HCT116 (cell line): ENCODE measurements at regions not wholly inside any gene's neighbourhood (a gene's known extent, or its start where the extent isn't known, plus 50 kb on each side); places are given as distances from the start of the nearest gene placed in this dataset.

Source experiments
- ATAC-seq: fragments of 200-7000 bp; cut with Tn5 transposase; 2 replicates; pipeline ENCODE4 v1.9.1; 2020; ENCODE audit warnings: mild to moderate bottlenecking, moderate library complexity
- BruUV-seq: library from RNA; stranded (reverse); fragments of 400-500 nt; replicated peaks from 2 replicates; lab custom pipeline; 2021; lab: Mats Ljungman, UMichigan
- CTCF ChIA-PET: fragments of 300-600 bp; sonication (Branson Sonifier 250); formaldehyde crosslinking; loops from one replicate; lab custom pipeline; 2021; ENCODE audit warnings: antibody characterized with exemption; lab: Charles Lee
- POLR2A ChIA-PET: fragments of 300-600, 350-600 bp; sonication (Branson Sonifier 250); formaldehyde crosslinking; loops from one replicate; lab custom pipeline; 2021; ENCODE audit warnings: antibody characterized with exemption; lab: Charles Lee
- RAD21 ChIA-PET, 2 experiments: fragments of 300-600 bp; sonication (Branson Sonifier 250); formaldehyde crosslinking; loops; one replicate each; lab custom pipeline; 2023; ENCODE audit warnings: low total read pairs in 2 of 2; ENCODE audit not compliant: uncharacterized antibody in 2 of 2, unreplicated experiment in 2 of 2, low non-redundant PET in 1 of 2; lab: Charles Lee
- DNase-seq: peaks from one replicate; pipeline ENCODE4 v3.0.0-alpha.2; 2010; ENCODE audit warnings: low read depth, low spot score
- H2AFZ ChIP-seq: fragments of 200-600 bp; shearing (Covaris generic), sonication (generic); 2 replicates; pipeline ENCODE4 v1.6.1; 2017; ENCODE audit warnings: low read depth, mixed run types, mixed read lengths, antibody characterized with exemption, low read length; ENCODE audit not compliant: poor library complexity, severe bottlenecking
- H3K27ac ChIP-seq: 2 replicates; pipeline ENCODE4 v1.5.1; 2012; ENCODE audit warnings: low read depth, low read length
- H3K27me3 ChIP-seq: fragments of 200-600 bp; sonication (generic); 2 replicates; pipeline ENCODE4 v1.6.1; 2016; ENCODE audit warnings: mixed run types, low read length, mixed read lengths; ENCODE audit not compliant: insufficient read depth
- H3K36me3 ChIP-seq, 2 experiments: fragments of 200-500 bp in 1 of 2; fragments of 200-600 bp in 1 of 2; sonication (Bioruptor generic) in 1 of 2; sonication (generic) in 1 of 2; 2 replicates each; pipeline versions ENCODE4 v1.5.1 to v1.6.1; 2014 to 2016; ENCODE audit warnings: low read length in 2 of 2, inconsistent platforms in 1 of 2, mixed read lengths in 1 of 2, mixed run types in 1 of 2; ENCODE audit not compliant: insufficient read depth in 2 of 2, control insufficient read depth in 1 of 2
- H3K4me1 ChIP-seq, 2 experiments: fragments of 200-600 bp in 1 of 2; sonication (generic) in 1 of 2; 2 replicates each; pipeline versions ENCODE4 v1.5.1 to v1.6.1; 2012 to 2017; ENCODE audit warnings: low read length in 2 of 2, inconsistent platforms in 1 of 2, mild to moderate bottlenecking in 1 of 2, mixed read lengths in 1 of 2, mixed run types in 1 of 2, moderate library complexity in 1 of 2; ENCODE audit not compliant: insufficient read depth in 2 of 2, control insufficient read depth in 1 of 2
- H3K4me2 ChIP-seq: fragments of 200-600 bp; sonication (generic); 2 replicates; pipeline ENCODE4 v1.6.1; 2017; ENCODE audit warnings: mixed run types, low read length, mixed read lengths
- H3K4me3 ChIP-seq, 2 experiments: fragments of 200-600 bp in 1 of 2; sonication (generic) in 1 of 2; replicated peaks in 1 of 2; 2 replicates each; pipeline ENCODE4 v1.5.1; 2011 to 2016; ENCODE audit warnings: low read length in 2 of 2, control low read depth in 1 of 2, low read depth in 1 of 2, mild to moderate bottlenecking in 1 of 2, mixed read lengths in 1 of 2, mixed run types in 1 of 2
- H3K79me2 ChIP-seq: fragments of 200-600 bp; sonication (generic); 2 replicates; pipeline ENCODE4 v1.6.1; 2017; ENCODE audit warnings: mild to moderate bottlenecking, mixed run types, low read length, moderate library complexity, mixed read lengths; ENCODE audit not compliant: insufficient read depth
- H3K9ac ChIP-seq: fragments of 200-600 bp; sonication (generic); 2 replicates; pipeline ENCODE4 v1.6.1; 2016; ENCODE audit warnings: low read length, mixed read lengths
- H3K9me2 ChIP-seq: fragments of 200-600 bp; sonication (generic), shearing (Covaris generic); 2 replicates; pipeline ENCODE4 v1.6.1; 2017; ENCODE audit warnings: mixed run types, mild to moderate bottlenecking, moderate library complexity; ENCODE audit not compliant: insufficient read depth
- H3K9me3 ChIP-seq, 2 experiments: fragments of 200-500 bp in 1 of 2; fragments of 200-600 bp in 1 of 2; sonication (Bioruptor generic) in 1 of 2; sonication (generic) in 1 of 2; 2 replicates each; pipeline ENCODE4 v1.6.1; 2014 to 2017; ENCODE audit warnings: low read length in 2 of 2, mixed read lengths in 2 of 2, inconsistent platforms in 1 of 2, low read depth in 1 of 2, mild to moderate bottlenecking in 1 of 2, mixed run types in 1 of 2, moderate library complexity in 1 of 2; ENCODE audit not compliant: control insufficient read depth in 1 of 2, insufficient read depth in 1 of 2
- H4K20me1 ChIP-seq: fragments of 200-600 bp; sonication (generic), shearing (Covaris generic); 2 replicates; pipeline ENCODE4 v1.6.1; 2017; ENCODE audit warnings: mixed run types, mild to moderate bottlenecking, moderate library complexity; ENCODE audit not compliant: insufficient read depth
- CBX3 ChIP-seq: IDR thresholded peaks from 2 replicates; pipeline ENCODE4 v1.6.1; 2012; ENCODE audit warnings: low read depth
- CEBPB ChIP-seq: IDR thresholded peaks from 2 replicates; pipeline ENCODE4 v1.6.1; 2012; ENCODE audit warnings: low read depth
- EZH2phosphoT487 ChIP-seq: fragments of 200-600 bp; IDR thresholded peaks from 2 replicates; pipeline ENCODE4 v1.6.1; 2018; ENCODE audit warnings: antibody characterized with exemption, borderline replicate concordance
- JUND ChIP-seq: IDR thresholded peaks from 2 replicates; pipeline ENCODE4 v1.6.1; 2012
- MAX ChIP-seq: IDR thresholded peaks from 2 replicates; pipeline ENCODE4 v1.6.1; 2012
- POLR2AphosphoS5 ChIP-seq: IDR thresholded peaks from 2 replicates; pipeline ENCODE4 v1.6.1; 2011; ENCODE audit warnings: mild to moderate bottlenecking, low read depth, low read length, moderate library complexity
- SP1 ChIP-seq: IDR thresholded peaks from 2 replicates; pipeline ENCODE4 v1.6.1; 2012; ENCODE audit warnings: low read depth
- YY1 ChIP-seq: IDR thresholded peaks from 2 replicates; pipeline ENCODE4 v1.6.1; 2011; ENCODE audit warnings: low read length, low read depth, moderate library complexity, mild to moderate bottlenecking; ENCODE audit not compliant: insufficient replicate concordance; ENCODE audit errors: extremely low read depth
- ZBTB33 ChIP-seq: IDR thresholded peaks from 2 replicates; pipeline ENCODE4 v1.6.1; 2011; ENCODE audit warnings: mild to moderate bottlenecking, low read length, moderate library complexity; ENCODE audit not compliant: insufficient replicate concordance; ENCODE audit errors: extremely low read depth
- ZFX ChIP-seq: fragments of 450-650 bp; IDR thresholded peaks from 2 replicates; pipeline ENCODE4 v1.6.1; 2017
- ZNF274 ChIP-seq: fragments of 200-500 bp; sonication (Bioruptor generic); IDR thresholded peaks from 2 replicates; pipeline ENCODE4 v1.6.1; 2014; ENCODE audit warnings: mild to moderate bottlenecking, low read depth, low read length, inconsistent platforms
- intact Hi-C: fragments of 100-400 bp; cut with micrococcal nuclease; formaldehyde crosslinking; loops from 2 replicates; pipeline ENCODE4 v1.10.0; 2022
- TF ChIP-seq, protein P1 (sequence below): IDR thresholded peaks from 2 replicates; pipeline ENCODE4 v1.6.1; 2012; ENCODE audit warnings: low read depth
- TF ChIP-seq, protein P2 (sequence below): IDR thresholded peaks from 2 replicates; pipeline ENCODE4 v1.6.1; 2012

DNA sequence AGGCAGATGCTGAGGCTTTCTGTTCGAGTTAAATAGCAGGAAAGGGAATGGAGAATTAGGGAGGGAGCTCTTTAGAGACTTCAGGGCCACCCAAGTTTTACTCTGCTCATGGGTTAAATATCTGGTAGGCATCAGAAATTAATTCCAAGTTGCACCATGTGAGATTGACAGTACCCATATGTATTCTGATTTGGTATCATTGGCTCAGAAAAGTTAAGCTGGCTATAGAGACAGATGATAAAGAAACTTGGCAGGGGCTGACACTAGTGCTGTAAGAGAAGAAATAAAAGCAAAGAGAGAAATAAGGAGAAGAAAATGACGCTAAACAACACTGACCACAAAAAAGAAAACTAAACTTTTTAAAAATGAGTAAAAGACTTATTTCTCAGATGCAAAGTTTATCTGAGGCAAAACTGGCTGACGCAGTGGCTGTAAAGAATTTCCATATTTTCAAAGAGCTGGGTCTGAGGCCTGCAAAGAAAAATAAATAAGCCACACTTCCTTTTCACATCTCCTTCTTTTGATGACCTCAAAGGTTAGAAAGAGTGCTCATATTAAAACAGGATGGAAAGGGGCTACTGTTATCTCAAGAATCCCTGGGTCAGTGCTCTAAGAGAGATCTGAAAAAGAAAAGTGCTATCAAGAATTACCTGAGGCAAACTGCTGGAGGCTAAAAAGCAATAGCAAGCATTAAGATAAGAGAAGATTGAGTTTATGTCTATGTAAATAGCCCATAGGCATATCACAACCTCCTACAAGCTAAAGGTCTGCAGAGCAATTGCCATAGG, 399.0 kb upstream of the MEF2C start:
- H3K9me3 ChIP-seq: no peaks in the 10 kb centered on the region
- peaks cover 3 to 11% of the 10 kb centered on the region in 2 experiments; a peak in 2 of 4 replicates for H3K4me1 ChIP-seq
- ChIA-PET POLR2A (no interaction called here), RAD21 (no interaction called here), CTCF (interaction anchor here (0.9 kb wide), 1 partner anchor 880 kb away, joined by 4 read pairs; no protein-coding TSS in a partner anchor)
- no peaks in the 10 kb centered on the region for H3K36me3 ChIP-seq
- H3K27me3 ChIP-seq: no peaks in the 10 kb centered on the region
- ATAC-seq (no peak), DNase-seq (no peak)
- intact Hi-C loops: no loop called here
- no peak overlapping the region for H3K9ac ChIP-seq
- H2AFZ ChIP-seq: no peak overlapping the region
- no peaks in the 10 kb centered on the region for H4K20me1 ChIP-seq
- no TSS peak for BruUV-seq
- no peak overlapping the region for H3K4me3 ChIP-seq
- H3K79me2 ChIP-seq: no peaks in the 10 kb centered on the region
- H3K4me2 ChIP-seq: peak overlapping the region; percentile 34; the same call in 1 of the 2 replicates
- no peak overlapping the region for H3K27ac ChIP-seq
- H3K9me2 ChIP-seq: no peaks in the 10 kb centered on the region
- TF ChIP-seq, protein P1, sequence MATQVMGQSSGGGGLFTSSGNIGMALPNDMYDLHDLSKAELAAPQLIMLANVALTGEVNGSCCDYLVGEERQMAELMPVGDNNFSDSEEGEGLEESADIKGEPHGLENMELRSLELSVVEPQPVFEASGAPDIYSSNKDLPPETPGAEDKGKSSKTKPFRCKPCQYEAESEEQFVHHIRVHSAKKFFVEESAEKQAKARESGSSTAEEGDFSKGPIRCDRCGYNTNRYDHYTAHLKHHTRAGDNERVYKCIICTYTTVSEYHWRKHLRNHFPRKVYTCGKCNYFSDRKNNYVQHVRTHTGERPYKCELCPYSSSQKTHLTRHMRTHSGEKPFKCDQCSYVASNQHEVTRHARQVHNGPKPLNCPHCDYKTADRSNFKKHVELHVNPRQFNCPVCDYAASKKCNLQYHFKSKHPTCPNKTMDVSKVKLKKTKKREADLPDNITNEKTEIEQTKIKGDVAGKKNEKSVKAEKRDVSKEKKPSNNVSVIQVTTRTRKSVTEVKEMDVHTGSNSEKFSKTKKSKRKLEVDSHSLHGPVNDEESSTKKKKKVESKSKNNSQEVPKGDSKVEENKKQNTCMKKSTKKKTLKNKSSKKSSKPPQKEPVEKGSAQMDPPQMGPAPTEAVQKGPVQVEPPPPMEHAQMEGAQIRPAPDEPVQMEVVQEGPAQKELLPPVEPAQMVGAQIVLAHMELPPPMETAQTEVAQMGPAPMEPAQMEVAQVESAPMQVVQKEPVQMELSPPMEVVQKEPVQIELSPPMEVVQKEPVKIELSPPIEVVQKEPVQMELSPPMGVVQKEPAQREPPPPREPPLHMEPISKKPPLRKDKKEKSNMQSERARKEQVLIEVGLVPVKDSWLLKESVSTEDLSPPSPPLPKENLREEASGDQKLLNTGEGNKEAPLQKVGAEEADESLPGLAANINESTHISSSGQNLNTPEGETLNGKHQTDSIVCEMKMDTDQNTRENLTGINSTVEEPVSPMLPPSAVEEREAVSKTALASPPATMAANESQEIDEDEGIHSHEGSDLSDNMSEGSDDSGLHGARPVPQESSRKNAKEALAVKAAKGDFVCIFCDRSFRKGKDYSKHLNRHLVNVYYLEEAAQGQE: no peak

- Histone ChIP-seq H2AFZ (no peak overlapping the region), H3K27ac (no peak overlapping the region), H3K9me2 (no peaks in the 10 kb centered on the region), H3K9ac (no peak overlapping the region), H3K4me2 (no peak overlapping the region), H3K79me2 (no peaks in the 10 kb centered on the region), H3K36me3 (no peaks in the 10 kb centered on the region), H4K20me1 (no peaks in the 10 kb centered on the region), H3K4me1 (peaks cover 3 to 11% of the 10 kb centered on the region in 2 experiments; a peak in 2 of 4 replicates), H3K27me3 (no peaks in the 10 kb centered on the region), H3K9me3 (no peaks in the 10 kb centered on the region), H3K4me3 (no peak overlapping the region)
- no TSS peak for BruUV-seq
- ATAC-seq: no peak
- ChIA-PET POLR2A (no interaction called here), CTCF (interaction anchor here (0.9 kb wide), 1 partner anchor 880 kb away, joined by 4 read pairs; no protein-coding TSS in a partner anchor), RAD21 (no interaction called here)
- DNase-seq: no peak
- TF ChIP-seq POLR2AphosphoS5 (no peak), ZNF274 (no peak), CBX3 (no peak), MAX (no peak), YY1 (no peak), ZFX (no peak), JUND (no peak), SP1 (no peak), CEBPB (no peak), EZH2phosphoT487 (no peak), ZBTB33 (no peak)
- TF ChIP-seq, protein P2, sequence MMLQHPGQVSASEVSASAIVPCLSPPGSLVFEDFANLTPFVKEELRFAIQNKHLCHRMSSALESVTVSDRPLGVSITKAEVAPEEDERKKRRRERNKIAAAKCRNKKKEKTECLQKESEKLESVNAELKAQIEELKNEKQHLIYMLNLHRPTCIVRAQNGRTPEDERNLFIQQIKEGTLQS: no peak
- intact Hi-C loops: no loop called here
Measured at GRCh38 chr5:89281211-89281610, 398.2 kb upstream of the MEF2C start.
